Midbrain (tissue), 1 donor: ENCODE measurements at regions not wholly inside any gene's neighbourhood (a gene's known extent, or its start where the extent isn't known, plus 50 kb on each side); places are given as distances from the start of the nearest gene placed in this dataset.

ENCODE experiments used
- DNase-seq: peaks from one replicate; lab custom pipeline; 2025; lab: John Stamatoyannopoulos, UW

DNA sequence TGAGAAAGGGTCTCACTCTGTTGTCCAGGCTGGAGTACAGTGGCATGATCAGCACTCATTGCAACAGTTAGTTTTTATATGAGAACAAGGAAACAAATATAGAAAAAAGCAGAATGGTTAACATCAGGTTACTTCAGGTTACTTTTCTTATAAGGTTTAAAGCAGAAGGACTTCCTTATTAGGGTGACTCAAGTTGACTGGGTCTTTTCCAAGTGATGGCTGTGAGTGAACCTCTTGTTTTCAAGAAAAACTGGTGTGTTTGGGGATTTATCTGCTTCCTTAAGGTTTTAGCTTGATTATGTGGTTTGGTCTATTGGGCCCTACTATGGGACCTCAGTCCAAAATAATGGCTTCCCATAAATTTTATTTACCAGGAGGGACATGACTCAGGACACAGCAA, 99.2 kb downstream of the ARRDC3 start:
- no peak for DNase-seq

DNA sequence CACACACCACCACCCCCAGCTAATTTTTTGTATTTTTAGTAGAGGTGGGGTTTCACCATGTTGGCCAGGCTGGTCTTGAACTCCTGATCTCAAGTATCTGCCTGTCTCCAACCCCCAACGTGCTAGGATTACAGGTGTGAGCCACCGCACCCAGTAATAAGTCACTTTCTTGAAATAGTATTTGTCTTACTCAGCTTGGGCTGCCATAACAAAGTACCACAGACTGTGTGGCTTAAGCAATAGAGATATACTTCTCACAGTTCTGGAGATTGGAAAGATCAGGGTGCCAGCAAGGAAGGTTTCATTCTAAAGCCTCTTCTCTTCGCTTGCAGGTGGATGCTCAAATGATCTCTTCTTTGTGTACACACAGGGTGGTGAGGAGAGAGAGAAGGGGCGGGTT, 99.8 kb downstream of the ARRDC3 start:
- no peak for DNase-seq

DNA sequence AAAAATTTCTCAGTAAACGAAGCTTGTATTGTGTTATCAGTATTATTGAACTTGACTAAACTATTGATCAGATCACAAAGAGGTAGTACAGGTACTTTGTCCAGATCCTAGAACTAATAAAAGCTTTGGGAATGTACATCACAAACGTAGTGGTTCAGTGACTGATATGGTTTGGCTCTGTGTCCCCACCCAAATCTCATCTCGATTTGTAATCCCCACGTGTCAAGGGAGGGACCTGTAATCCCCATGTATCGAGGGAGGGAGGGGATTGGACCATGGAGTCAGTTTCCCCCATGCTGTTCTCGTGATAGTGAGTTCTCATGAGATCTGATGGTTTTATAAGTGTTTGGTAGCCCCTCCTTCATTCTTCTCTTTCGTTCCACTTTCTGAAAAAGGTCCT, 100.9 kb downstream of the ARRDC3 start:
- no peak for DNase-seq

DNA sequence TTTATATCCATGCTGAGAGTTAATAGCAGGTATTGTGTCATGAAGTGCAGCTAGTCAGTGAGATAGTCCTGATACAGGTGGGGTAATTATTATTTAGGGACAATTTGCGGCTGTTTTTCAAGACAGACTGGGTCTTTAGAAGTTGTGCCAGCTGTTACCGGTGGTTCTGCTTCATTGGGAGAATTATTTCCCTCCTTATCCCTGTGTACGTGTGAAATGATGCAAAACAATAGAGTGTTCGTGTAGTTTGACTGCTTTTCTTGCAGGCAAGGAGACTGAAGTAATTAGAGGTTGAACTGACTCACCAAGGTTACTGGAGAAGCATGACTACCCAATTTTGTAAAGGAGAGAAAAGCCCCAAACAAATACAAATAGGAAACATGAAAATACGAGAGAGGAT, 101.7 kb downstream of the ARRDC3 start:
- no peak for DNase-seq

DNA sequence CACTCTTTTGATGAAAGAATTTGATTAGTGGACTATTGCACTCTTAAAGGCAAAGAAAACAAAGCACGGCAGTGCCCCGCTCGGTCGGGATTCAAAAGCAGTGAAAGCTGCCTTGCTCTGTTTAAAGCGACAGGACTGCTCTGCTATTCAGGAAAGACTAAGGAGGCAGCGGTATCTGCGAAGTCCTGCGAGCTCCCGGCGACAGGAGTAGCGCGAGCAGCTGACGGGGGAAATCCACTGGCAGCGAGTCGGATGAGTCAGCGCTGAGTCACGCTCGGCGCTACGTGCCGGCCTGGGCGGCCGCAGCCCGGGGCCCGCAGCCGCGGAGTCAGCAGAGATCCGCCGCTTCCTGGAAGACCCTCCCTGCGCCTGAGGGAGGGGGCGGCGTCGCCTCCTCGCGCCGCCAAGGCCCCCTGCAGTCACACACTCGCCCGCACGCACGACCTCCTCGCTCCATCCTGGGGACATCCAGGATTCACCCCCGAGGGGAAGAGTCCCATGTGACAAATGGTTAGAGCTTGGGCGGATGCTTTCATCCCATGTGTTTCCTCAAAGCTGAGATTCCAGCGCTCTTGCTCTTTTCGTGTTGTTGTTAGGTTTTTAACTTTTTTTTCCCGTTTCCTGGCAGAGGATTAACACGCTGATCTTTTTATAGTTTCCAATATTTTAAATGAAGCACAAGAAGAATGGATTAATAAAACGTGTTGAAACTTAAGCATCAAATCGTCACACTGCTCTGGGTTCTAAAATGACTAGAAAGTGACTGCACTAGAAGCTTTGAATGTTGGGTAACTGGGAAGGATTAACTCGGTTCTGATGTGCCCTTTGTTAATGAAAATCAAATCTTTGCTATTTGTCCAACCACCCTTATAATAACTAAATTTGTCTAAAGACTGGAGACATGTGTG, 102.5 kb downstream of the ARRDC3 start:
- DNase-seq, result peak; percentile 93

DNA sequence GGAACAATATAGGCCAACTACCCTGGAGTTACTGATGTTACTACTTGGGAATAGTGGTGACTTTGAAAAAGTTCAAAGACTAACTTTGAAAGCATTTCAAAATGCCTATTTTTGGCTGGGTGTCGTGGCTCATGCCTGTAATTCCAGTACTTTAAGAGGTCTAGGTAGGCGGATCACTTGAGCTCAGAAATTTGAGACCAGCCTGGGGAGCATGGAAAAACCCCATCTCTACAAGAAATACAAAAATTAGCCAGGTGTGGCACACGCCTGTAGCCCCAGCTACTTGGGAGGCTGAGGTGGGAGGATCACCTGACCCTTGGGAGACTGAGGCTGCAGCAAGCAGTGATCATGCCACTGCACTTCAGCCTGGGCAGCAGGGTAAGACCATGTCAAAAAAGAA, 105.3 kb downstream of the ARRDC3 start:
- DNase-seq, result no peak

DNA sequence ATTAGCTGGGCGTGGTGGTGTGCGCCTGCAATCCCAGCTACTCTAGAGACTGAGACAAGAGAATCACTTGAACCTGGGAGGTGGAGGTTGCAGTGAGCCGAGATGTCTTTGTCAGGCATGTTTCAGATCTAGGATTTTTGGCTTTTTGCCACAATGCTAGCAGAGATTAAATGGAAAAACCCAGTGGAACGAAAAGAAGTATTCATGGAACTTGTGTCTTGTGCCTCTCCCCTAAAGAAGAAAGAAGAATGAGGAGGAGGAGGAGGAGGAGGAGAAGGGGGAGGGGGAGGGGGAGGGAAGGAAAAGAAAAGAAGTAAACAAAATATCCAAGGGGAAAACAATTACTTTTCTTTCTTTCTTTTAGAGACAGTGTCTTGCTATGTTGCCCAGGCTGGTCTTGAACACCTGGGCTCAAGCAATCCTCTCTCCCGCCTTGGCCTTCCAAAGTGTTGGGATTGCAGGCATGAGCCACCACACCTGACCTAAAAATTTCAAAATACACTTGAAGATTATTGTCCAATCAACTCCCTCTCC, 106.0 kb downstream of the ARRDC3 start:
- DNase-seq, result no peak

DNA sequence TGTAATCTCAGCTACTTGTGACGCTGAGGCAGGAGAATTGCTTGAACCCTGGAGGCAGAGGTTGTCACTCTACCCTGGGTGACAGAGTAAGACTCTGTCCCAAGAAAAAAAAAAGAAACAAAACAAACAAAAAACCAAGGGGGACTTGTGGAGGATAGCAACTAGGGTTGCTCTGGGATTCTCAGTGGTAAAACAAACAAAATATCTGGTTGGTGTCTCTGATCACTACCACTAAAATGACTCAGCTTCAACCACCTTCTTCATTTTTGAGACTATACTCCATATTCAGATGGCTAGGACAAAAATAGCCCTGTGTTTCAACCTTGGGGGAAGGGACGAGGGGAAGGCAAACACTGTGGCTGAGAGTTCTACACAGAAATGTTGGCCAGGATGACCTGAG, 110.3 kb downstream of the ARRDC3 start:
- no peak for DNase-seq

DNA sequence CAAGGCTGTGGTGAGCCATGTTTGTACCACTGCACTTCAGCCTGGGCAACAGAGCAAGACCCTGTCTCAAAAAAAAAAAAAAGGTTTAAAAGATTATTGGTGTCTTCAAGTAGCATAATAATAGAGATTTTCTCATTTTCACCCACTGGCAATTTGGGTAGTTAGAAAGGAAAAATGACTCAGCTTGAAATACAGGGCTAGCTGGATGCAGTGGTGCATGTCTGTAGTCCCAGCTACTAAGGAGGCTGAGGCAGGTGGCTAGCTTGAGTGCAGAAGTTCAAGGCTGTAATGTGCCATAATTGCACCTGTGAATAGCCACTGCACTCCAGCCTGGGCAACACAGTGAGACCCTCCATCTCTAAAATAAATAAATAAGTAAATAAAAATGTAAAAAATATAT, 111.1 kb downstream of the ARRDC3 start:
- no peak for DNase-seq

DNA sequence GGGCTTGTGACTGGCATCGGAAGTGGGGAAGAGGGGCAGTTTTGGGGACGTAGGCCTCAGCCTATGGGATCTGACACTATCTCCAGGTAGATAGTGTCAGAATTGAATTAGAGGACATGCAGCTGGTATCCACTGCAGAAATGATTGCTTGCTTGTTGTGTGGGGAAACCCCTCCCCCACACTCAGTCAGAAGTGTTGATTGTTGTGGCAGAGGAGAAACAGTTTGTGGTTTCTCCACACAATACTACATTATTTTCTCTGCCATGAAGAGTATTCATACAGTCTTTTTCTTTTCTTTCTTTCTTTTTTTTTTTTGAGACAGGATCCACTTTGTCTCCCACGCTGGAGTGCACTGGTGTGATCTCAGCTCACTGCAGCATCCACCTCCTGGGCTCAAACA, 113.9 kb downstream of the ARRDC3 start:
- DNase-seq, result peak; percentile 41

DNA sequence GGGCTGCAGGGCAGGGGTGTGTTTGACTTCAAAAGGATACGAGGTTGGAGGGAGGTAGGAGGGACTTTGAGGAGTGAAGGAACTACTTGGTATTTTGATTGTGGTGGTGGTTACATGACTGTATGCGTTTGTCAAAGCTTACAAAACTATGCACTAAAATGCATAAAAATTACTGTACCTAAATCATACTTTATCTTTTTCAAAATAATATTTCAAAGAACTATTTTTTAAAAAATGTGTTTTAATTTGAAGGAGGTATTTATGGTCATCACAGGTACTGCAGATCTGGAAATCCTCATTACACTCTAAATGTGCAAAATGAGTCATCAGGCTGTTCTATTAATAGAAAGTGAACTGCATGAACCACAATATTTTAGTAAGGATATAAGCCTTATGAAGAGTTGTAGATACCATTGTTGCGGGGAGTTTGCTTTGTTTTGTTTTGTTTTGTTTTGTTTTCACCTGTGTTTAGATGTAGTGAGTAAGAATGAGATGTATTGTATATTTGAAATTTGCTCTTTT, 116.9 kb downstream of the ARRDC3 start:
- DNase-seq, result no peak

DNA sequence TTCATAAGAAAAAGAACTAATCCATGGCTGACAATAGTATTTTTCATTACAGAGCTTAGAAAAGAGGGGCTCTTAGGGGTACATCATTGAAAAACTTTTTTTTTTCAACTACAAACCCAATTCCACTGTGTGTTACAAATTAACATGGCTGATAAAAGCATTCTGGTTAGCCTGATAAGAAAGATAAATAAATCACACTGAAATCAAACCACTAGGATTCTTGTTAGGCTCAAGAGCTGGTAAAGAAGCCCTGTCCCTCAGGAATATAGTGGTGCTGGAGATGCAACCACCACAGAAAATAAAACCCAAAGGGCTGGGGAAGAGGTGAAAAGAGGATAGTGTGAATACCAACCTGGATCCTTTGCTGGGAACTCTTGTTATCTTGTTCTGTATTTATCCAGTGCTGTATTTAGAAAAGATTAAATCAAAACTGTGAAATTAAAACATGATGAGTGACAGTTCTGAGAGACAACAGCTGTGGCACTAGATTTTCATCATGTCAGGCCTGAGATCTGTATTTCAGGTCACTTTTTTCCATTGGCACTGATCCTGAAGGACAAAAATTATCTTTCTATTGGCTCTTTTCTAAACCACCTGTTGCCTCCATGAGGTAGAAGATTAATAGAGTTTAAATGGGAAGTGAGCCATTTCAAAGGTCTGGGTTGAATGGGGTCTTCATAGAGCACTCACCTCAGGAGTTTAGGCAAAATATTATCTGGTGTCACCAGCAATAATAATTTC, 118.6 kb downstream of the ARRDC3 start:
- DNase-seq, result no peak

DNA sequence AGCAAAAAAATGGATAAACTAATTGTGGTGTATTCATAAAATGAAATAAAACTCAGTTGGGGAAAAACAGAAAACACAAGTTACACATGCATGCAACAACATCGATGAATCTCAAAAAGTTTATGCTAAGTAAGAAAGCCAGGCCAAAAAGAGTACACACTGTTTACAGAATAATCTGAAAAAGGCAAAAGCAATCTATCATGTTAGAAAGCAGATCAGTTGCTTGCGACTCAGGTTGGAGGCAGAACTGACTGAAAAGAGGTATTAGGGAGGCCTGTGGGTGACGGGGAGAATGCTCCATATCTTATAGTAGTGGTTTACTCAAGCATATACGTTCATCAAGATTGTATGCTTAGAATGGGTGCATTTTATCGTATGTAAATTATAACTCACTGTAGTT, 119.2 kb downstream of the ARRDC3 start:
- DNase-seq, result no peak

DNA sequence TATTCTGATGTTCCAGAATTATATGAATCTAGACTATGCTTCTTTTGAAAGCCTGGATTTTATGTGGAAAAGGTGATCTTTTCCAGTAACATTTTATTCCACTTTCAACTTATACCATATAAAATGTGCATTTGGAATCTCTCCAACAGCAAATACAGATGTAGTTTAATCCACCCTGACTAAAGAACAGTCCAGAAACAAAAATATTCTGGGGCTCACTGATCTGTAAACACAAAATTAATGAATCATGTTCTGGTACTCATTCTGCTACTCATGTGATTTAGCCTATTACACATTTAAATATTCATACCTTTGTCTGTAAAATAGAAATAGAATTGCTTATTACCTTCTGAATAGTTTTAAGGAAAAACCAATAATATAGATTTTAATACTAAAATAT, 125.8 kb downstream of the ARRDC3 start:
- DNase-seq, result no peak

DNA sequence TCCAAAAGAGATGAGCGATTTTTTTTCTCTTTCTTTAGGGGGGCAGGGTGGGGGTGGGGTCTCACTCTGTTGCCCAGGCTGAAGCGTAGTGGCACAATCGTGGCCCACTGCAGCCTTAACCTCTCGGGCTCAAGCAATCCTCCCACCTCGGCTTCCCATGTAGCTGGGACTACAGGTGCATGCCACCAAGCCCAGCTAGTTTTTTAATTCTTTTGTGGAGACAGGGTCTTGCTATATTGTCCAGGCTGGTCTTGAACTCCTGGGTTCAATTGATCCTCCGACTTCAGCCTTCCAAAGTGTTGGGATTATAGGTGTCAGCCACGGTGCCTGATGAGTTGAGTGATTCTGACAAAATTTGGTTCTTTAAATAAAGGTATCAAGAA, 127.0 kb downstream of the ARRDC3 start:
- DNase-seq, result no peak

DNA sequence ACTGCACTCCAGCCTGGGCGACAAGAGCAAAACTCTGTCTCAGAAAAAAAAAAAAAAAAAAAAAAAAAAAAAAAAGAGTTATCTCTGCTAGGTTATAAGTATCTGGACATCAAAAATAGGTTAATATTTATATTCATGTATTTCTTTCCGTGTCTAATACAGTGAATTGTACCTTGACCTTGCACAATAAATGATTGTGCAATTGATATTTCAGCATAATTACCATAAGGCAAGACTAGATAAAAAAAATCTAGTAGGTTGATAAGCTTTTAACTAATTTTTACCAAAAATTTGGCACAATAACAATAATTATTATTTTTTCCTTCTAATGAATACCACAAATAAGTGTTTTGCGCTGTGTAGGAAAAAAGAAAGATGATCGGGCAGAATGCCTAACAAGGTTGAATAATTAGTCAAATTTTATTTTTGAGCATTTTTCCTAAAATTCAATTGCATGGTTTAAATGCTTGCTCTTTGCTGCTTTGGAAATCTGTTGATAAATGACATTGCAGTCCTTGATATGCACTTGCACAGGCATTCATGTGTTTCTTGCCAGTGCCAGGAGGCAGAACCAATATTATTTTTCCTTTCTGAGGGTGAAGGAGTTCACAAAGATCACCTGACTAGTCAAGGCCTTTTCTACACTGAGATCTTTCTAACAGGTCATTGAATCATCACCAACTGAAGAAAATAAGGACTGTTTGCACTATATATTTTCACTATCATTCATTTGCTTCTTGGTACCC, 127.5 kb downstream of the ARRDC3 start:
- DNase-seq, result no peak

DNA sequence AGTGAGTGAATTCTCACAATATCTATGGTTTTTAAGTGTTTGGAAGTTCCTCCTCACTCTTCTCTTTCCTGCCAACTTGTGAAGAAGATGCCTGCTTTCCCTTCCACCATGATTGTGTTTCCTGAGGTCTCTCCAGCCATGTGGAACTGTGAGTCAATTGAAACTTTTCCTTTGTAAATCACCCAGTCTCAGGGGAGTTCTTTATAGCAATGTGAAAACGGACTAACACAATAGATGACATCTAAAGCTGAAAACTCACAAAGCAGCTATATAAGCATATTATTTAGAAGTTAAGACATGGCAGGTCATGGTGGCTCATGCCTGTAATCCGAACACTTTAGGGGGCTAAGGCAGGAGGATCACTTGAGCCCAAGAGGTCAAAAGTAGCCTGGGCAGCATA, 130.2 kb downstream of the ARRDC3 start:
- no peak for DNase-seq

DNA sequence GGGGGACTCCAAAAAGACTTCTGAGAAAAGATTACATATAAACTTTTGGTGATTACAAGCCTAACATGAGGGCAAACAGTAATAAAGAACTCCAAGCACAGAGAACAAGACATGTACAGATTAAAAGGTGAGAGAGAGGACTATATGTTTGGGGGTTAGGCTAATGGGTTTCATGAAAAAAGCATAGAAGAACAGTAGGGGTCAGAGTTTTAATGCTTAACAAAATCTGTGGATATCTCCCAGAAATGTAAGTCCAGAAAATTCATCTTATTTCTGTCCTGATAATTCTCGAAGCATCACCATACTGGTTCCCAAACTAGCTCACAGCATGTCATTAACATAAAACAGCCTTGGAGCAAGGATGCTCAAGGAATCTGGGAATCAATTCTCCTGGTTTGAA, 137.2 kb downstream of the ARRDC3 start:
- peak; percentile 30 for DNase-seq

DNA sequence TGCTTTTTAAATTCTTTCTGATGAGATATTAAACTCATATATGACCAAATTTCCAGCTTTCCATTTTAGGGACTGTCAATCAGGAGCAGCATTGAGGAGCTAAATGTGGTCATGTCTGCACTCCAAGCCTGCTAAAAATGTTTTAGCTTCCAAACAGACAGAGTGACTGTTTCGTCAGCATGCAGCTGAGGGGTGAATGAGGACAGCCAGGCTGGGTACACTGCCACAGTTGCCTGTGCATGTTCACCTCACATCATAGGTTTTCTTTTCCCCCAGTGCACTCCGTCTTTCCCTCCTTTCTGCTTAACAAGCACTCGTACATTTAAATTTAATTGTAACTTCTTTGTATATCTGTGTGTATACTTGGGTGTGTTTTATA, 138.1 kb downstream of the ARRDC3 start:
- no peak for DNase-seq

DNA sequence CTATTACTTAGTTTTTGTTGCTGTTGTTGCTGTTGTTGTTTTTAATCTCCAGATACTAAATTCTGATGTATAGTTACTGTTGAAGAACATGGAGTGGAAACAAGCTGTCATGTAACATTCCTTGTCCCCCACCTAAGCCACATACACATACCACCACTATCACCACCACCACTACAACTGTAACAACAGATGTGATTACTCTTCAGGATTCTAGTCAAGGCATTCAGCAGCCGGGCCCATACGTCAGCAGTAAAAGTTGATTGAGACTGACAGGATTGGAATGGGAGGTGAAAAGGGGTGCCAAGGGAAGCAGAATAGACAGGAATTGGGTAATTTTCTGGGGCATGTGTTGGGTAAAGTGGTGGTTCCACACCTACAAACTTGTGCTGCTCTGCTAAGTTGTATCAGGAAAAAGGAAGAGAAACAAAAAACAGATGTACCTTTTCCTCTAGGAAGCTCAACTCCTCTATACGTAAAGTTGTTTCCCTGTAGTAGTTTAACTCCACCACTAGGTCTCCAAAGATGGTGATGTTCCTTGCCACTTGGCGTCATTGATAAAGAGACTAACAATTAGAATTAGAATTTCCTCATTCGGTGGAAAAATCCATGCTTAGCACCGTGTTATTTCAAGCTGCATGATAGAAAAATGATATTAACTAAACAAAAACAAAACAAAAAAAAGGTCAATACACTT, 138.6 kb downstream of the ARRDC3 start:
- DNase-seq, result no peak

DNA sequence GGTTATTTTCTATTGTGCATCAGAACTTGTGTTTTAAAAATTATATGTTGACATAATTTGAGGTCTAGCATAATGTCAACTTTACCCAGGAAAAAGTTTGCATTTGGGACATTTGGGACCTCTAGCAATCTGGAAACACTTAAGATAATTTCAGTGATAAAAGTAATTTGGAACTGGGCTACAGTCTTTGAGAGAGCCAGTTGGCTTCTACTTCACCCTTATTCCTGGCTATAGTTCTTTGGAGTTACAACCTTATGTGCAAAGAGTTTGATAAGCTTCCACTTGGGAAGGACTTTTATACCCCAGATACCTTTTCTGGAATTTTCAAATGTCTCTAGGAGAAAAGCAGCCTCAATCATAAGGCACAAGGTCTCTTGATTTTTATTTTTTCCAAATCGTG, 139.3 kb downstream of the ARRDC3 start:
- no peak for DNase-seq

DNA sequence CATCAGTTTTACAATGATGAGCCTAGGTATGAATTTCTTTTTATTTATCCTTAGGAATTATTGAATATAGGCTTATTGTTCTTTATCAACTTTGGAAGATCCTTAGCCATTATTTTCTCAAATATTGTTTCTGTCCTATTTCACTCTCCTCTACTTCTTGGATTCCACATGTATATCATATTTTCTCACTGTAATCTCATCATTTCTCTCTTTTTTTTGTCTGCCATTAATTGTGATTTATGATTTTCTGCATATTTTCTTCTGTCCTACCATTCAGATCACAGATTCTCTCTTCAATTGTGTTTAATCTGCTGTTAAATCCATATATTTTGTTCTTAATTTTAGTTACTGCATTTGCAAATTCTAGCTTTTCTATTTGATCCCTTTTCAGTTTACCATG, 139.8 kb downstream of the ARRDC3 start:
- DNase-seq, result no peak
